ENCODE measurements at regions not wholly inside any gene's neighbourhood (a gene's known extent, or its start where the extent isn't known, plus 50 kb on each side); places are given as distances from the start of the nearest gene placed in this dataset.
"Not testable (repeated sequence)": the region's sequence is repeated elsewhere in the genome, so short reads cannot be mapped to it uniquely, and the experiment has no call there.

DNA sequence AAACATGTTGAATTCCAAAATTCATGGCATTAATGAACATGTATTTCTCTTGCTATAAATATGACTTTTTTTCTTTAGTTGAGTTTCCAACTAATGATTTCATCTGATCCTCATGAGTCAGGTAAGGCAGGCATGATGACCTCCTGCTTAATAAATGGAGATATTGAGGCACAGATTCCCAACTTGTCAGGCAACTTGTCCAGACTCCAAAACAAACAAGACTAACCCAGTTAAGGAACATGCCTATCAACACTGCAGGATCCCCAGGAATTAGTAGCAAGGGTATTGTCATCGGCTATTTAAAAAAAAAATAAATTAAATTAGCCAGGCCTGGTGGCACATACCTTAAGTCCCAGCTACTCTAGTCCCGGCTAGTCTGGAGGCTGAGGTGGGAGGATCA, 121.3 kb upstream of the SALL4 start:
- no peak for DNase-seq (ENCODE audit: low spot score)

- not testable (repeated sequence) for DNase-seq (ENCODE audit: low spot score)
Observed at GRCh38 chr20:51922812-51923211, 120.5 kb upstream of the SALL4 start.

DNA sequence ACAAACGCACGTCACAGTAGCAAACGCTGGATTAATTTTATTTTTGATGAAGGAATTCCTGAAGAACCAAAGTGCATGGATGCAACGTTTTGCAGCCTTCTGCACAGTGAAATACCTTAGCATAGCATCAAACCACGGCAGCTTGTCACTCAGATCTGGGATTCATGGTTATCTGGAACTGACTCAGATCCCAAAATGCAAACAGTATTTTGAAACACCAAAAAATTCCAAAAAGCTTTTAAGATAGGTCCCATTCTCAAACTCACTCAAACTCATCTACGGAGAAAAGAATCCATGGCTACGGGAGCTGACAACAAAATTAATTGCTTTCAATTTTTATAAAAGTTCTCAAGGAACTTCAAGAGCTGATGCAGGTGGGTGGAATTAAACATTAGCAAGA, 116.2 kb upstream of the SALL4 start:
- DNase-seq (ENCODE audit: low spot score): no peak

- DNase-seq (ENCODE audit: low spot score): no peak
Observed at GRCh38 chr20:51917886-51918535, 115.7 kb upstream of the SALL4 start.

DNA sequence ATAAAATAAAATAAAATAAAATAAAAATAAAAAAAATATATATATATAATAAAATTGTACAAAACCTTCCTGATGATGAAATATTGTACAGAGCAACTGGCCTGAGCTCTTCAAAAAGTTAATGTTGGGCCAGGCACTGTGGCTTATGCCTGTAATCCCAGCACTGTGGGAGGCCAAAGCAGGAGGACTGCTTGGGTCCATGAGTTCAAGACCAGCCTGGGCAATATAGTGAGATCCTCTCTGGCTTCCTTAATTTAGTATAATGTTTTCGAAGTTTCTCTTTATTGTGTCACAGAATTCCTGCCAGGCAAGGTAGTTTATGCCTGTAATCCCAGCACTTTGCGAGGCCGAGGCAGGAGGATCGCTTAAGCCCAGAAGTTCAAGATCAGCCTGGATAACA, 113.9 kb upstream of the SALL4 start:
- DNase-seq (ENCODE audit: low spot score): no peak

- DNase-seq (ENCODE audit: low spot score): no peak
Observed at GRCh38 chr20:51914758-51915157, 112.4 kb upstream of the SALL4 start.

- no peak for DNase-seq (ENCODE audit: low spot score)
Observed at GRCh38 chr20:51910321-51911050, 108.2 kb upstream of the SALL4 start.

GRCh38 chr20:51906679-51907078, 104.4 kb upstream of the SALL4 start:
- DNase-seq (ENCODE audit: low spot score): no peak

DNA sequence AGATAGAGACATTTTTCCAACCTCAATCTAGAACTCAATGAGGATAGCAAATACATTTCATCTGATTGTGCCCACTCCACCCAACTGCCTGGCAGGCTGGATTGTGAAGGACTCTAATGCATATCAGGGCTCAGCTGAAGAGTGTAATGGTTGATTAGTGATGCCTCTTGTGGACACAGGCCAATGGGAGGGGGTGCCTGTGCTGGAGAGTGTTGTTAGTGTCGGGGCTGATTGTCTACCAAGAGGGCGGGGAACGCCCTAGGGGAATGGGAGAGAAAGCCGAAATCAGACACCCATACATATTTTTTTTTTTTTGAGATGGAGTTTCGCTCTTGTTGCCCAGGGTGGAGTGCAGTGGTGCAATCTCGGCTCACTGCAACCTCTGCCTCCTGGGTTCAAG, 103.7 kb upstream of the SALL4 start:
- DNase-seq (ENCODE audit: low spot score): no peak

- no peak for DNase-seq (ENCODE audit: low spot score)
Observed at GRCh38 chr20:51902933-51903332, 100.6 kb upstream of the SALL4 start.

- no peak for DNase-seq (ENCODE audit: low spot score)
Observed at GRCh38 chr20:51900443-51900842, 98.1 kb upstream of the SALL4 start.

DNA sequence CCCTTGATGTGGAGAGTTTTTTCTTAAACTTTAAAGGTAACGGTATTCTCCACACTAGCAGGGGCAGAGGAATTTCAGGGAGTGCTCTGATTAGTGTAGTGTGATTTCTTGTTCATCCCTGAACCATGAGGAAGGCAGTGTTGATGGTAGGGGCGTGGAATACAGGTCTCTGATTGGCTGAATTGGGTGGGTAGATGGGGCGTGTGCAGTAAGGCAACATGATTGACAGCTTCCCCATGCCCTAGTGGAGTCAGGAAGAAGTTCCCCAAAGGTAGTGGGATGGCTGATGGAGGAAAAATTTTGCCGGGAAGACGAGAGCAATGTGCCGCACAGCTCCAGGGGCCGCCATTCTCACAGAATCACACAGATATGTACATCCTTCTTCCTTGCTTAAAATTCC, 97.4 kb upstream of the SALL4 start:
- no peak for DNase-seq (ENCODE audit: low spot score)

GRCh38 chr20:51898788-51899187, 96.5 kb upstream of the SALL4 start:
- DNase-seq (ENCODE audit: low spot score): no peak

GRCh38 chr20:51894619-51895018, 92.3 kb upstream of the SALL4 start:
- no peak for DNase-seq (ENCODE audit: low spot score)

- no peak for DNase-seq (ENCODE audit: low spot score)
Observed at GRCh38 chr20:51894201-51894600, 91.9 kb upstream of the SALL4 start.

GRCh38 chr20:51893723-51894122, 91.4 kb upstream of the SALL4 start:
- no peak for DNase-seq (ENCODE audit: low spot score)

DNA sequence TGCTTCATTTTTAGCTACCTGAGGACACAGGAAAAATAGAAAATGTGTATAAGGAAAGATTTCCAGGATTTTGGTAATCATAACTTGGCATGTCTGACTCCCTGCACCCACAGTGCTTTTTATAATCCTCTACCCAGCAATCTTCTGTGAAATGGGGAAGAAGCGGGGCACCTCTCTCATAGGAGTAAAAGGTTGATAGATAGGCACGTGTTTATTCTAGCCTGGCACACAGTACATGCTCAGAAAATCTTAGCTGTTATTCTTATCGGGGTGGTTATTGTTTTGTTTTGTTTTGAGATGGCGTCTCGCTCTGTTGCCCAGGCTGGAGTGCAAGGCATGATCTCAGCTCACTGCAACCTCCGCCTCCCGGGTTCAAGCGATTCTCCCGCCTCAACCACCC, 87.7 kb upstream of the SALL4 start:
- no peak for DNase-seq (ENCODE audit: low spot score)

- DNase-seq (ENCODE audit: low spot score): no peak
Observed at GRCh38 chr20:51889466-51889865, 87.1 kb upstream of the SALL4 start.

GRCh38 chr20:51888291-51888690, 86.0 kb upstream of the SALL4 start:
- no peak for DNase-seq (ENCODE audit: low spot score)

DNA sequence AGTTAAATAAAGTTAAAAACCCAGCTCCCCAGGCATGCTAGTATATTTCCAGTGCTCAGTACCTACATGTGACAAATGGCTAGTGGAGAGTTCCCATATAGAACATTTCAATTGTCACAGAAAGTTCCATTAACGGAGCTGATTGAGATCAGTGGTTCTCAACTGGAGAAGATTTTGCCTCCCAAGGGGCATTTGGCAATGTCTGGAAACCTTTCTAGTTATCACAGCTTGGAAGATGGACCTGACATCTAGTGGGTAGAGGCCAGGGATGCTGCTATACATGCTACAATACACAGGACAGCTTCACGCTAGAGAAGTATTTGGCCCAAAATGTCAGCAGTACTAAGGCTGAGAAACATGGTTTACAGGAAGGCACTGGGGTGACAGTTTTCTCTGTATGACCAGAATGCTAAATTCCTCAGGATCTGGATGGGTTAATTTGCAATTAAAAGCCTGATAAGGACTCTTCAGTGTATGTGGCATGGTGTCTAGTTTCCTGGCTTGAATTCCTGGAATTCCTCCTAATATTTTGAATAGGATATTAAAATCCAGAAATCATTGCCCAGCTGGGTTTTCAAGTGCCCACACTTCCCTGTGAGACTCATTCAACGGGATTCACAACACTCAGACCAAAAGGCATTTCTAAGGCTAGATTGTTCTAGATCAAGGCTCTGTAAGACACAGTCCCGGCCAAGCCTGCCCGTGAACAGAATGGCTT, 84.7 kb upstream of the SALL4 start:
- no peak for DNase-seq (ENCODE audit: low spot score)

GRCh38 chr20:51886341-51886740, 84.0 kb upstream of the SALL4 start:
- no peak for DNase-seq (ENCODE audit: low spot score)

DNA sequence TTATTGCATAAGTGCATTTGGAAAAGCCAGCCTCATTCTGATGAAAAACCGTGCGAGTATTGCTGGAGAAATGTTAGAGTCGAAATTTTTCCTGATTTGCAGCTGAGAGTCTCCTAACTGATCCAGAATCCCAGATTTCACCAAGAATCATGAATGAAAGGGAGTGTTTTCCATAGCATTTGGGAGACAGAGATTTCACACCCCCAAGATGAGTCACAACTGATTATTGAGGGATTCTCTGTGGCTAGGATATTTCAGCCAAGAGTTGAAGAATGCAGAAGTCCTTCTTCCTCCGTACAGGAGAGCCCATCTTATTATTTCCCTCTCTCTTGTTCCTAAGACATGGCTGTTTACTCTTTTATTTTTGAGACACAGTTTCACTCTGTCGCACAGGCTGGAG, 82.2 kb upstream of the SALL4 start:
- no peak for DNase-seq (ENCODE audit: low spot score)

- DNase-seq (ENCODE audit: low spot score): no peak
Observed at GRCh38 chr20:51880188-51880587, 77.9 kb upstream of the SALL4 start.

Measured in ureter (tissue), 1 donor.